GM18873 (cell line): ENCODE measurements at regions not wholly inside any gene's neighbourhood (a gene's known extent, or its start where the extent isn't known, plus 50 kb on each side); places are given as distances from the start of the nearest gene placed in this dataset.

Experiments used
- ATAC-seq: cut with Tn5 transposase; IDR thresholded peaks from one replicate; pipeline ENCODE4 v1.9.1; 2021; ENCODE audit warnings: mild to moderate bottlenecking, moderate library complexity, moderate number of reproducible peaks; ENCODE audit not compliant: unreplicated experiment, low FRiP score

DNA sequence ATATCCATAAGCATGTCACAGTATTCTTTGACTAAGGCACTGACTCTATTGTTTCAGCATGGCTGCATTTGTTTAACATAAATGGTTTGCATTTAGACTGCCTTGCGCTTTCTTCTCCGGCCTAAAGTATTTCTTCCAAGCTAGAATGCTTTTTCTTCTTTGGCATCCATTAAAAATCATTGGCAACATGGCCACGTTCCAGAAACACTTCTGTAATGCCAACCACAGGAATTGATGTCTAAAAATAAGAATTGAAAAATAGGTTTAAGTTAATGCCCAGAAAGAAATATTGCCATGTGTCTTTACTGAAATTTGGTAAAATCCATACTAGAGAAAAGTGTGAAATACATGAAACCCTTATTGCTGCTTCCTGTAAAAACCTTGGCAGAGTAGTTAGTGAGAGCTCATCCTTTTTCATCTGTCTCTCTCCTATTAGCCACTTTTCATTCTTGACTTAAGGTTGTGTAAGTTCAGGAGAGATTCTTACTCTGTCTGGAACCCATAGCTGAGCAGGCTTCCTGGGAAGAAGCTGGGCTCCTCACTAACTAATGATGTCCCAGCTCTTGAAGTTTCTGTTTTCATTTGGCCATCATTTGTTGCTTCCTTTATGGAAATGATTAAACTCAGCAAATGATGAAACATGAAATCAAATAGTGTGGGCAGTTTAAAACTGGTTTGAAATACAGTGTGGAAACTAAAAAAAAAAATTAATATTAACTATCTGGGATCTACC lies 58.2 kb upstream of the RPS23 start:
- no peak for ATAC-seq

GRCh38 chr5:82335806-82336205 lies 57.7 kb upstream of the RPS23 start:
- no peak for ATAC-seq

DNA sequence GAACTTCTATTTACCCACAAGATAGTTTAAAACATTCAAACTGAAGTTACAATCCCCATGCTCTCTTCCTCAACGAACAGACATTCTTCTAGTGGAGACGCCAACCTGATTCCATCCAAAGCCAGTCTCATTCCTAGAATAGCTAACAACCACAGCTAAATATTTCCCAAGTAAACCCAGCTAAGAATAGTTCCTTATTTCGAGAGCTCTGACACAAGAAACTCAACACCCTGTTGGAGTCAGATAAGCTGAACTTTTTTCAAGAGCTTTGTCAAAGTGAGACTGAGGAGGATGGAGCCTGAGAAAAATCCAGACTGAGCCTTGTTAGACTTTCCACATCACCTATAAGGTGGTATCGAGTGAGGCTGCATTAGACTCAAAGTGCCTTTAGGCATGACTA lies 56.7 kb upstream of the RPS23 start:
- no peak for ATAC-seq

DNA sequence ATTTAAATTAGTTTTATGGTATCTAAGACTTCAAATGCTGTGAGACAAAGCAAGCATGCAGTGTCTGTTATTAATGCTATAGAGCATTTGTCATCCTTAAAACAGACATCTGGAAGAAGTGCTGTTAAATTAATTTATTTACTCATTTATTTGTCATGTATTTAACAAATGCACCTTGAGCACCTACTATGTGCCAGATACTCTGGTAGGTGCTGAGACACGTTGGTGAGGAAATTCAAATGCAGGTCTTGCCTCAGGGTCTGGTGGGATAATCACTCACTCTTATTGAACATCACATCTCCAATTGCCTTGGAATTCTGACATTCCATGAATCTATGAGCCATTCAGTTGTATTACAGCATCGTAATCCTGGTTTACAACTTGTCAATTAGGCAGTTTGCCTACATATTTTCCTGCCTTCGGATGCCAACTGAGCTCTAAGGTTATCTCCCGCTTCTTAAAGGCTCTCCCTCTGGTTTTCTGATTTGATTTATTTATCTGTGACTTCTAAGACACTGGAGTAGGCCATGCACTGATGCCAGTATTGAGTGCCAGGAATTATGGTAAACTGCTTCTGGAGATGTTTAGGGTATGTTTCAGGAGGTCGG lies 56.0 kb upstream of the RPS23 start:
- ATAC-seq: no peak

DNA sequence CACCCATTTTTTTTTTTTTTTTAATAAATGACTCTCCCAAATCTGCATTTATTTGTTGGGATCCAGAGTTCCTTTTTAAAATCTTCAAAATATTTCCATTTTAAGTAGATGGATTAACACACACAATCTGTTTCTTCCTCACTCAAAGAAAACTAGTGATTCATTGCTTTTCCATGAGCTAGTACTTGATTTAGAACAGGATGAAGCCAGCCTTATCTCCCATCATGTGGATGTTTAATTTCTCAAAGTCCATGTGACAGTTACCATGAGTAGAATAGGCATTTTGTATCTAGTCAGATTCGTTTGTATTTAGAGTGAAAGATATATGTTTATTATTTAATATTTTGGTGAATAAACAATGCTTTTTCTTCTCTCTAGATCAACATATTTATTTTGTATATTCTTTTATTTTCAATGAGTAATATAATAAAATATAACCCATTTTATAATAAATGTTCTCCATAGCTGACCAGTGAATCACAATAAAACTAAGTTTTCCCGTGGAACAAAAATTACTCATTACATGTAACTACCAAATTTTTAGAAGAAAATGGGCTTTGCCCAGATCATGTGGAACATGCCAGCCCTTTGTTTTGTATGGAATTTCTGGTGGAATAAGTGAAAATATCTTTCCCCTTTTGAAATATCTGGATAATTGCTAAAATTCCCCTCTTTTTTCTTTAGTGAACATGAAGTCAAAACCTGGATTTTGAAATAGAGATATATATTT lies 54.9 kb upstream of the RPS23 start:
- ATAC-seq: no peak

- no peak for ATAC-seq
Measured at GRCh38 chr5:82332064-82332855, 54.1 kb upstream of the RPS23 start.

DNA sequence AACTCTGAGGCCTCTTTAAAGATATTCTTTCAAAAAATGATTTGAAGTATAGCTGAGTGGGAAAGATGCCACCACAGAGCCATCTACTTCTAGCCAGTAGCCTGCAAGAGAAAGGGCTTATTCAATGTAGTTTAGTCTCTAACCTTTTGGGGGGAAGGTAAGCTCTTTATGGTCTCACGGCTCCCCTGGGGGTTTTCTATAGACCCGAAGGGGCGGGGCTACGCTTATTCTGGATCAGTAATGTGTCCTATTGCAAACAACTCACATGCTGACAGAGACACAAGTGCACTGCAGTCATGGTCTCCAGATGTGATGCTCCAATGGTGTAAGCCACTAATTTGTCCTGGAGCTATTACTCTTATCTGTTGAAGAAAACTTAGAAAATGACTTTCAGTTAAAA lies 53.4 kb upstream of the RPS23 start:
- no peak for ATAC-seq

DNA sequence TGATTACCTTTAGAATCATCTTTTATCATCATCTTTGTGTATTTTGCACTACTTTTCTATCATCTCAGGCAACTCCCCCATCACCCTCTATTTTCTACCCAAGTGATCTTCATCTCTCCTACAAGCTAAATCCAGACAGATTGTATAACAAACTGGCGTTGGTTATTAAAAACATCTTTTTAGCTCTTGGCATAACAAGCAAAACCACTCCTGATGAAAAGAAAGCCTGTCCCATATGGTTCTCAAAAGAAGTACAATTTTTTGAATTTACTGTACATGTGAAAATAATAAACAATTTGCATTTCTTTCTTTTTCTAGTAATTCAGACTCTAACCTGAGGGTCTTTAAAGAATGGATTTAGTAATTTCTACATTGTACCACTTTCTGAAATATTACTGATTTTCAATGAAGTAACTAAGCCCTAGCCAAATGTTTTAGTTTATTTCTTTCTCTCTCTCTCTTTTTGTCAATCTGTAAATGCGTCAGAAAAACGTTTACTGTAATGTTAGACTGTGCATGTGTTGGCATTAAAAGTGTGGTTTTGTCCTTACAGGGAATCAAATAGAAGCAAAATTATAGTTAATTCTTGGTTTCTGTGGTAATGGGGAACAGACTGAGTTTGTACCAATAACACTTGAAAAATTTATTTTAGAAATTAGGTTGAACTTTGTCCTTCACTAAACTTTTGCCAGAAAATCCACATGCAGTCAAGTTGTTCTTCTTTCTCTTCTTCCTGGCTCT lies 52.5 kb upstream of the RPS23 start:
- no peak for ATAC-seq

- no peak for ATAC-seq
Measured at GRCh38 chr5:82329393-82329792, 51.2 kb upstream of the RPS23 start.
